ENCODE measurements at regions not wholly inside any gene's neighbourhood (a gene's known extent, or its start where the extent isn't known, plus 50 kb on each side); places are given as distances from the start of the nearest gene placed in this dataset.

GRCh38 chr15:70286113-70286806 is 188.5 kb upstream of the TLE3 start:
- no peaks in the 10 kb centered on the region for H3K27me3 ChIP-seq
- no peak overlapping the region for H3K4me3 ChIP-seq
- DNase-seq (no peak), ATAC-seq (no peak)
- no peak overlapping the region for H3K27ac ChIP-seq
- H3K9me3 ChIP-seq, result no peaks in the 10 kb centered on the region
- 66 to 73% (median 71%) methylated on average over 5 of the region's 5 CpGs for WGBS, 4 donors
- TF ChIP-seq POLR2A (IDR thresholded peaks at IDR 0.05), result no peak
- no peak for TF ChIP-seq CTCF (IDR thresholded peaks at IDR 0.05)
- H3K4me1 ChIP-seq, result peaks cover 0 to 25% (median 12%) of the 10 kb centered on the region in 12 donors
- H3K36me3 ChIP-seq, result no peaks in the 10 kb centered on the region
- intact Hi-C loops (cut with DNase I), result loop anchor here in 1 of 10 donors (10.0 kb wide), 1 partner anchor 149 kb away; no protein-coding TSS in a partner anchor

GRCh38 chr15:70284438-70285214 is 186.9 kb upstream of the TLE3 start:
- ATAC-seq (peak; percentile 52 to 91 (median 83)), DNase-seq (peak in 4 of 5 donors; percentile 61 to 84 (median 64))
- no peak overlapping the region for H3K4me3 ChIP-seq

GRCh38 chr15:70283511-70283910 is 185.8 kb upstream of the TLE3 start:
- 38 to 100% (median 62%) methylated on average over 1 of the region's 1 CpG for WGBS, 4 donors
- DNase-seq (no peak), ATAC-seq (no peak)
- H3K36me3 ChIP-seq, result no peaks in the 10 kb centered on the region
- intact Hi-C loops (cut with DNase I), result loop anchor here in 1 of 10 donors (10.0 kb wide), 1 partner anchor 151 kb away; no protein-coding TSS in a partner anchor
- H3K9me3 ChIP-seq, result no peaks in the 10 kb centered on the region
- H3K27ac ChIP-seq, result no peak overlapping the region
- H3K4me3 ChIP-seq, result no peak overlapping the region
- no peaks in the 10 kb centered on the region for H3K27me3 ChIP-seq
- TF ChIP-seq CTCF (IDR thresholded peaks at IDR 0.05), result no peak
- no peak for TF ChIP-seq POLR2A (IDR thresholded peaks at IDR 0.05)
- peaks cover 0 to 14% (median 3%) of the 10 kb centered on the region in 12 donors for H3K4me1 ChIP-seq

More at GRCh38 chr15:70284438-70285214, 186.9 kb upstream of the TLE3 start:
- 82 to 93% (median 86%) methylated on average over 7 to 9 of the region's 9 CpGs for WGBS, 4 donors
- H3K4me1 ChIP-seq, result peaks cover 0 to 18% (median 5%) of the 10 kb centered on the region in 12 donors
- no peaks in the 10 kb centered on the region for H3K27me3 ChIP-seq
- no peak for TF ChIP-seq CTCF (IDR thresholded peaks at IDR 0.05)
- no peak for TF ChIP-seq POLR2A (IDR thresholded peaks at IDR 0.05)
- no peaks in the 10 kb centered on the region for H3K36me3 ChIP-seq
- no peak overlapping the region for H3K27ac ChIP-seq
- intact Hi-C loops (cut with DNase I), result loop anchor here in 1 of 10 donors (10.0 kb wide), 1 partner anchor 150 kb away; no protein-coding TSS in a partner anchor
- H3K9me3 ChIP-seq, result no peaks in the 10 kb centered on the region

GRCh38 chr15:70281811-70282307 is 184.1 kb upstream of the TLE3 start:
- Histone ChIP-seq H3K4me1 (peaks cover 0 to 14% (median 3%) of the 10 kb centered on the region in 12 donors), H3K27ac (no peak overlapping the region), H3K27me3 (no peaks in the 10 kb centered on the region), H3K9me3 (no peaks in the 10 kb centered on the region), H3K4me3 (no peak overlapping the region), H3K36me3 (no peaks in the 10 kb centered on the region)
- DNase-seq, result no peak
- intact Hi-C loops (cut with DNase I), result loop anchor here in 1 of 10 donors (10.0 kb wide), 1 partner anchor 153 kb away; no protein-coding TSS in a partner anchor
- 55 to 65% (median 63%) methylated on average over 4 of the region's 4 CpGs for WGBS, 4 donors
- TF ChIP-seq POLR2A (IDR thresholded peaks at IDR 0.05), result no peak
- no peak for TF ChIP-seq CTCF (IDR thresholded peaks at IDR 0.05)
- ATAC-seq, result peak in 3 of 4 donors; percentile 34 to 72 (median 64)

All from heart left ventricle (tissue), 16 donors.